ENCODE measurements at regions not wholly inside any gene's neighbourhood (a gene's known extent, or its start where the extent isn't known, plus 50 kb on each side); places are given as distances from the start of the nearest gene placed in this dataset.

- Mint-ChIP-seq H3K27me3 (peaks cover 4% of the 10 kb centered on the region), H3K4me3 (no peak overlapping the region), H3K27ac (no peak overlapping the region), H3K9me3 (no peaks in the 10 kb centered on the region), H3K4me1 (ENCODE audit: low read depth) (no peaks in the 10 kb centered on the region), H3K36me3 (ENCODE audit: low read depth) (no peaks in the 10 kb centered on the region)
- no peak for TF ChIP-seq CTCF (IDR thresholded peaks at IDR 0.05)
- ChIA-PET CTCF (no interaction called here), POLR2A (no interaction called here)
- ATAC-seq (no peak), DNase-seq (no peak)
- intact Hi-C loops (cut with micrococcal nuclease): no loop called here
Measured at GRCh38 chr10:10311966-10312365, 705.7 kb upstream of the CELF2 start.

- H3K27ac Mint-ChIP-seq: no peak overlapping the region
- POLR2A ChIA-PET: no interaction called here
- intact Hi-C loops (cut with micrococcal nuclease): no loop called here
- no peak for ATAC-seq
- H3K36me3 Mint-ChIP-seq (ENCODE audit: low read depth): no peaks in the 10 kb centered on the region
- peaks cover 4% of the 10 kb centered on the region for H3K27me3 Mint-ChIP-seq
- H3K4me1 Mint-ChIP-seq (ENCODE audit: low read depth): no peaks in the 10 kb centered on the region
- DNase-seq: no peak
- TF ChIP-seq CTCF (IDR thresholded peaks at IDR 0.05): no peak
- H3K4me3 Mint-ChIP-seq: no peak overlapping the region
- no peaks in the 10 kb centered on the region for H3K9me3 Mint-ChIP-seq
- CTCF ChIA-PET: no interaction called here
Measured at GRCh38 chr10:10313149-10313835, 704.4 kb upstream of the CELF2 start.

- H3K4me1 Mint-ChIP-seq (ENCODE audit: low read depth): no peaks in the 10 kb centered on the region
- no peak for TF ChIP-seq CTCF (IDR thresholded peaks at IDR 0.05)
- H3K9me3 Mint-ChIP-seq: no peaks in the 10 kb centered on the region
- no peak overlapping the region for H3K4me3 Mint-ChIP-seq
- H3K27ac Mint-ChIP-seq: no peak overlapping the region
- no peaks in the 10 kb centered on the region for H3K36me3 Mint-ChIP-seq (ENCODE audit: low read depth)
- POLR2A ChIA-PET: no interaction called here
- intact Hi-C loops (cut with micrococcal nuclease): no loop called here
- H3K27me3 Mint-ChIP-seq: peaks cover 3% of the 10 kb centered on the region
- ATAC-seq (no peak), DNase-seq (no peak)
- CTCF ChIA-PET: no interaction called here
Measured at GRCh38 chr10:10314626-10315025, 703.0 kb upstream of the CELF2 start.

- H3K9me3 Mint-ChIP-seq: no peaks in the 10 kb centered on the region
- ChIA-PET POLR2A (no interaction called here), CTCF (no interaction called here)
- TF ChIP-seq CTCF (IDR thresholded peaks at IDR 0.05): no peak
- peaks cover 3% of the 10 kb centered on the region for H3K27me3 Mint-ChIP-seq
- no peak for DNase-seq
- no peaks in the 10 kb centered on the region for H3K4me1 Mint-ChIP-seq (ENCODE audit: low read depth)
- ATAC-seq: no peak
- intact Hi-C loops (cut with micrococcal nuclease): no loop called here
- no peak overlapping the region for H3K27ac Mint-ChIP-seq
- H3K36me3 Mint-ChIP-seq (ENCODE audit: low read depth): no peaks in the 10 kb centered on the region
- H3K4me3 Mint-ChIP-seq: no peak overlapping the region
Measured at GRCh38 chr10:10315989-10316388, 701.7 kb upstream of the CELF2 start.

- no peak for ATAC-seq
- Mint-ChIP-seq H3K36me3 (ENCODE audit: low read depth) (no peaks in the 10 kb centered on the region), H3K4me1 (ENCODE audit: low read depth) (no peaks in the 10 kb centered on the region), H3K9me3 (no peaks in the 10 kb centered on the region), H3K27ac (no peak overlapping the region), H3K4me3 (no peak overlapping the region), H3K27me3 (peaks cover 3% of the 10 kb centered on the region)
- TF ChIP-seq CTCF (IDR thresholded peaks at IDR 0.05): no peak
- POLR2A ChIA-PET: no interaction called here
- no peak for DNase-seq
- intact Hi-C loops (cut with micrococcal nuclease): no loop called here
- CTCF ChIA-PET: no interaction called here
Measured at GRCh38 chr10:10317151-10317550, 700.5 kb upstream of the CELF2 start.

Data from activated CD8-positive, alpha-beta T cell treated with anti-CD3 and anti-CD28 coated beads for 36 hours (primary cell).